GM19193 (cell line): ENCODE measurements at regions not wholly inside any gene's neighbourhood (a gene's known extent, or its start where the extent isn't known, plus 50 kb on each side); places are given as distances from the start of the nearest gene placed in this dataset.

Experiments
- POLR2A ChIP-seq: IDR thresholded peaks from 4 replicates; pipeline ENCODE4 v1.6.1; 2011; ENCODE audit not compliant: insufficient read depth, insufficient read length; ENCODE audit errors: extremely low read depth

- TF ChIP-seq POLR2A, result no peak
Observed at GRCh38 chr2:101644842-101645383, 52.6 kb upstream of the MAP4K4 start.

DNA sequence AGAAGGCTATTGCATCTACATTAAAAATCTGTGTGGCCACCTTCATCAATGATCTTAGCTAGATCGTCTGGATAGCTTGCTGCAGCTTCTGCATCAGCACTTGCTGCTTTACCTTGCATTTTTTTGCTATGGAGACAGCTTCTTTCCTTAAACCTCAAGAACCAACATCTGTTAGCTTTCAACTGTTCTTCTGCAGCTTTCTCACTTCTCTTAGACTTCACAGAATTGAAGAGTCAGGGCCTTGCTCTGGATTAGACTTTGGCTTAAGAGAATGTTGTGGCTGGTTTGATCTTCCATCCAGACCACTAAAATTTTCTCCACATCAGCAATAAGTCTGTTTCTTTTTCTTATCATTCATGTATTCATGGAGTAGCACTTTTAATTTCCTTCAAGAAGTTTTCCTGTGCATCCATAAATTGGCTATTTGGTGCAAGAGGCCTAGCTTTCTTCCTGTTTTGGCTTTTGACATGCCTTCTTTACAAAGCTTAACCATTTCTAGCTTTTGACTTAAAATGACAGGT is 54.4 kb upstream of the MAP4K4 start:
- TF ChIP-seq POLR2A, result no peak

DNA sequence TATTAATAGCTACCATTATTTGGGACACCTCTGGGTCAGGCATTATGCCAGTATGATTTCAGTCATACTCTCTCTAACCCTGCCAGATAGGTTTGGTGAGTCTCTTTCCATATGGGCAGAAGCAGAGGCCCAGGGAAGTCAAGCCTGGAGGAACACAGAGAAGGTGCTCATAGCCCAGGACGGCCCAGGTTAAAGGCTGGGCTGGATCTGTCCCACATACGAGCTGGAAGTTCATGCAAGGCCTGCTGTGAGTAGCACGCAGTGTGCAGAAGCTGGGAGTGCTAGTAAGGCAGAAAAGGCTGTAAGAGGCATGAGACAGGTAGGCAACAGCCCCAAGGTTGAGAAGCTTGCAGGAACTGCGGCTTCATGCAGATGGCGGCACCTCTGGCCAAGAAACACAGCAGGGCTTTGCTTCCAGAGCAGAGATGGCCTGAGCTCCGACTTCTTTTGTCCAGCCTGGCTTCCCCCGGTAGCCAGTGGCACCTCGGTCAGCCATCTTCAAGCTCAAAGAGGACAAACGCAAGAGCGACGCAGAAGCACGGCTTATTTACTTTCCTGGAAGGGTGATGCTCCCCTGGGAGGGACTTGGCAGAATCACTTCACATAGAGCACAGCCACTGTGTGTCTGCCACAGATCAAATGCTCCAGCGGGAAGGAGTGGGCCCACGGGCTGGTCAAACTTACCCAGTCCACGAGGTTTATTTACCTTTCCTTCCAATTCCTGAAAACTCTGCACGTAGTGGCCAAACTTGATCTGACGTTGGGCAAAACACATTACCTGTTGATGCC is 58.5 kb upstream of the MAP4K4 start:
- TF ChIP-seq POLR2A, result no peak

GRCh38 chr2:101638181-101638711 is 59.3 kb upstream of the MAP4K4 start:
- no peak for TF ChIP-seq POLR2A

GRCh38 chr2:101630224-101630949 is 67.1 kb upstream of the MAP4K4 start:
- TF ChIP-seq POLR2A, result no peak

DNA sequence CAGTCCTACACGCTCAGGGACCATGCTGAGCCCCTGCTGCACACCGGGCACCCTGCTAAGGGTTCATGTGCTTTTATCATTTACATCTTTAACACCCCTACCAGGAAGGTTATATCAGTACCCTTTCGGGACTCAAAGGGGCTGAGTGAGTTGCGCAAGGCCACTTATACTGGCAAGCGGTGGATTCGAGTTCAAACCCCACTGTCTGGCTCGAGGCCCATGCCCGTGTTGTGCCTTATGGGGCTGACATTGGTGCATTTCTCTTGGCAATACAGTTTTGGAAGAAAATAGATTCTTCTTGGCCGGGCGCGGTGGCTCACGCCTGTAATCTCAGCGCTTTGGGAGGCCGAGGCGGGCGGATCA is 69.5 kb upstream of the MAP4K4 start:
- TF ChIP-seq POLR2A, result no peak

DNA sequence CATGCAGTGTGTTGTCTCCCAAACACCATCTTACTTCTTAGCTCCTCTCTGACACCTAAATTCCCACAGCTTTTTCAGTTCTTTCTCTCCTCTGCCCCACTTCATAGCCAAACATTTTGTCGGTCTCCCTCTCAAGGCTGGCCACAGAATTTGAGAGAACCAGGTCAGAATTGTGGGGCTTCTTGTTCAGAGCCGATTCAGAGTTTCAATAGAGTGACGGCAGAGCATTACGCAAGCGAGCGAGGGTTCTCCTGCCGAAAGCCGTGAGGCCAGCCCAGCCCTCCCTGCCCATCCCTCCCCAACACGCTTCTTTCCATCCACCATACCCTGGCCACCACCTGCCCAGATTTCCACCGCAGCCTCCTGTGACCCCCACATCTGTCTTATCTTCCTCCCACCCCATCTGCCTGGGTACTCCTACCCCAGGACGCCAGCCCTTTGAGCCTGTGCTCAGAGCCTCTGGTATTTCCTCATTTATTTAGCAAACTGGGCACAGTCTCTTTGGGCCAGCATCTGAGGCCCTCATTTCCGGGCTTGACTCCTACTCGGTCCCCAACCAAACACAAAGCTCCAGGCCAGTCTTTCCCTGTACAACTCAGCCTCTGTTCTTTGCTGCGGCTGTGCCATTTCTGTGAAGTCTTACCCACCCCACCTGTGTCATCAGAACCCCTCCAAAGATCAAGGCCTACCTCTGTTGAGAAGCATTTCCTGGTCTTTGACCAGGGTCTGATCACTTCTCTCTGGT is 70.0 kb upstream of the MAP4K4 start:
- no peak for TF ChIP-seq POLR2A

GRCh38 chr2:101625387-101625786 is 72.1 kb upstream of the MAP4K4 start:
- TF ChIP-seq POLR2A, result no peak

DNA sequence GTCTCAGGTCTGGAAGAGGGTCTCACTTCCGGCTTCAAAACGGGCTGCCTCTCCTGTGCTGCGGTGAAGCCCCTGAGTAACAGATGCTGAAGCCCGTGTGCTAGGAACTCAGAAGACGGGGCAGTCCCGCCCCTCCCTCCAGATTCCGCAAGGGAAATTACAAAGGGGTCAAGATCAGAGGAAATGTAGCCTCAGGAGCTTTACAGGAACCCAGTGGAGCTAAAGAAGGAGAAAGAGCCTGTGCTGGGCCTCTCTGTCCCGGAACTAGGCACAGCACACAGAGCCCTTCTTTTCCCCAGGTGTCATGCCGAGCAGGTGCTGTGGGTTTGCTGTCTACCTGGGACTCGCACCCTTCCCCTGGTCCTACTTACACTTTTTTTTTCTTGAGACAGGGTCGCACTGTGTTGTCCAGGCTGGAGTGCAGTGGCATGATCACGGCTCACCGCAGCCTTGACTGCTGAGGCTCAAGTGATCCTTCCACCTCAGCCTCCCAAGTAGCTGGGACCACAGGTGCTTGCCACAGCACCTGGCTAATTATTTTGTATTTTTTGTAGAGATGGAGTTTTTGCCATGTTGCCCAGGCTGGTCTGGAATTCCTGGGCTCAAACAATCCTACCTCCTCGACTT is 72.7 kb upstream of the MAP4K4 start:
- no peak for TF ChIP-seq POLR2A

DNA sequence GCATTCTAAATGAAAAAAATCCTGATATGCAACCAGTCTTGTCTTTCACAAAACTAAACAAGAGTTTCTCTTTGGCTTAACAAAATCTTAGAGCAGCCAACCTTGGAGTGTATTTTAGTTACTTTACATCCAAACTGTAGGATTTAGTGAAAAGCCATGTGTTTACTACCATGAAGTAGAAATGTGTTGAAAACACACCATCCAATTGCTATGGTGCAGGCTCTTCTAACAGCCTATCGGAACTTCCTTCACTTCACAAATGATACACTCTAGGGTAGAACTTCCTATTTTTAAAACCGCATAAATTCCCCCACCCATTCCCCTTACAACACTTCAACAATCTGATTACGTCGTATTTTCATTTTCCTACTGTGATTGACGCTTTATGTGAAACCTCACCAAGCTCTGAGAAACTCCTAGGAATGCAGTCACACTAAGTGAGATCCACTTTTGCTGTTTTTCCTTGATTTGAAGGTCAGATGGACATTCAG is 74.4 kb upstream of the MAP4K4 start:
- no peak for TF ChIP-seq POLR2A

GRCh38 chr2:101622210-101623030 is 75.1 kb upstream of the MAP4K4 start:
- TF ChIP-seq POLR2A, result peak; percentile 36

- no peak for TF ChIP-seq POLR2A
Observed at GRCh38 chr2:101619191-101619591, 78.3 kb upstream of the MAP4K4 start.

DNA sequence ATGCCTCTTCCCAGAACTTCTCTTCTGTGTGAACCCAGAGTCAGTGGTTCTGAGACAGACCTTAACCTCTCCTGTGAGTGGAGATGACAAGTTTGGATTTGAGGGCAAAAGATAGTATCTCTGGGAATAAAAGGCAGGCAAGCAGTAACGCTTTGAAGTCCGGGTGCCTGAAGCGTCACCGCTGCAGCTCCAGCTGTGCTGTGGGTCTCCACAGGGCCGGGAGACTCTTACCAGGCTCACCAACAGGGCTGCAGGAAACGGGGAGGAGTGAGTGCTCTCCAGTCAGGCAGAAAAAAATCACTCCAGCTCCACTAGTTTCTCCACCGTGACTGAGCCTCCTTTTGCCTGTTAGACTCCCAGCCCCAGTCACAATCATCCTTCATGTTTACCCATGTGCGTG is 79.7 kb upstream of the MAP4K4 start:
- TF ChIP-seq POLR2A, result no peak
